Aorta (tissue), 5 donors: ENCODE measurements at regions not wholly inside any gene's neighbourhood (a gene's known extent, or its start where the extent isn't known, plus 50 kb on each side); places are given as distances from the start of the nearest gene placed in this dataset.

Experiments
- ATAC-seq: fragments of 200-7000 bp; cut with Tn5 transposase; one replicate; pipeline ENCODE4 v1.9.1; 2022; ENCODE audit warnings: moderate library complexity; ENCODE audit not compliant: low FRiP score
- DNase-seq, 2 donors: peaks; one replicate each; pipeline ENCODE4 v3.0.0-alpha.2; 2020
- H3K27ac ChIP-seq, 2 donors: one replicate each; pipeline ENCODE4 v1.5.1; 2013; ENCODE audit warnings: low read length in 2 of 2, mild to moderate bottlenecking in 2 of 2, moderate library complexity in 2 of 2, control low read depth in 1 of 2, inconsistent platforms in 1 of 2, low read depth in 1 of 2
- H3K27me3 ChIP-seq, 2 donors: one replicate each; pipeline ENCODE4 v1.6.1; 2013; ENCODE audit warnings: control low read depth in 1 of 2, low read length in 1 of 2, mild to moderate bottlenecking in 1 of 2, moderate library complexity in 1 of 2; ENCODE audit not compliant: insufficient read depth in 2 of 2, control insufficient read depth in 1 of 2
- H3K36me3 ChIP-seq, 2 donors: one replicate each; pipeline ENCODE4 v1.6.1; 2013; ENCODE audit warnings: control low read depth in 1 of 2, low read length in 1 of 2, mild to moderate bottlenecking in 1 of 2; ENCODE audit not compliant: insufficient read depth in 2 of 2, control insufficient read depth in 1 of 2
- H3K4me1 ChIP-seq, 2 donors: one replicate each; pipeline ENCODE4 v1.6.1; 2013; ENCODE audit warnings: low read length in 2 of 2, control low read depth in 1 of 2, mild to moderate bottlenecking in 1 of 2, moderate library complexity in 1 of 2; ENCODE audit not compliant: insufficient read depth in 2 of 2, control insufficient read depth in 1 of 2
- H3K4me3 ChIP-seq, 2 donors: one replicate each; pipeline ENCODE4 v1.5.1; 2013; ENCODE audit warnings: low read length in 2 of 2, control low read depth in 1 of 2, mild to moderate bottlenecking in 1 of 2
- H3K9me3 ChIP-seq: one replicate; pipeline ENCODE4 v1.6.1; 2013; ENCODE audit warnings: mild to moderate bottlenecking, low read length; ENCODE audit not compliant: control insufficient read depth
- WGBS, 2 donors: extraction: QIAGEN DNeasy Blood & Tissue Kit; methylation state at CpG; one replicate each; pipeline ENCODE4 v1.1.7; 2013; 5-methylcytosine and 5-hydroxymethylcytosine counted together
- intact Hi-C, 2 donors: fragments of 100-400 bp; cut with DNase I; formaldehyde crosslinking; loops; one replicate each; pipeline versions ENCODE4 v1.14.2 to v1.15.0; 2022
- donor health status: healthy with polysubstance abuse.
- donor health status: Bipolar disorder and iron deficiency.
- donor health status: DM: no; HTN: no; CAD: no.
- donor health status: DM: no; HTN: no; CAD: no.
- donor health status: DM: yes; HTN: yes; CAD: no.

DNA sequence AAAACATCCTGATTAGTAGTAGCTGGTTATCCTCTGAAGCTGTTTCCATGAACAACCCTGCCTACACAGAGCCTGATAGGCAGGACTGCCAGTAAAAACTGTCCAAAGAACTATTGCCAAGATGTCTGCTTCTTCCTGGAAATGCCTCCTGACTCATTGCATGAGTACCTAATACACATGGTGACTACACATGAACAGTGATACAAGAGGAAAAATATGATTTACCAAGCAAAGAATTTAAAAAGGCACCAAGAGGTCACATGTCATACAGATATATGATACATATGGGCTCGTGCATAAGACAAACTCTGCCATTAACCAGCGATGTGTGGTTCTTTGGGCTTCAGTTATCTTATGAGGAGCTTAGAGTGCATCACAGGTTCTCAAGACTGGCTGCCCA, 552.3 kb downstream of the SLC16A7 start:
- intact Hi-C loops = no loop called here
- ATAC-seq = no peak
- Histone ChIP-seq H3K27ac (no peak overlapping the region), H3K27me3 (no peaks in the 10 kb centered on the region), H3K36me3 (no peaks in the 10 kb centered on the region), H3K4me3 (no peak overlapping the region), H3K4me1 (no peaks in the 10 kb centered on the region), H3K9me3 (no peaks in the 10 kb centered on the region)
- DNase-seq = no peak
- 58 to 63% methylated on average over 2 of the region's 2 CpGs for WGBS, 2 donors

DNA sequence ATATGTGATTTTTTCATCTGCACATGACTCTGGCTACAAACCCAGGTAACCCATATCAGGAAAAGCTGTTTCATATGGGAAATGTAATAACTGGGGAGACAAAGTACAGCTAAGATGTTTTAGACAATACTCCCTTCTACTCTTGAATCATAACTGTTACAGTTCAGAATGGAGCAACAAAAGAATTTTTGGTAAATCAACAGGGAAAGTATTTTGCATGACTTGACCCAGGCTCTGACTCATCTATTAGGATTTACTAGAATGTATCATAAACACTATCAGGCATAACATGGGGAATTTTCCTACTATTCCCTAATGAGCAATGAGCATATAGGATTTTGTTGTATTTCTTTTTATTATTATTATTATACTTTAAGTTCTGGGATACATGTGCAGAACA, 553.0 kb downstream of the SLC16A7 start:
- Histone ChIP-seq H3K4me3 (no peak overlapping the region), H3K27me3 (no peaks in the 10 kb centered on the region), H3K9me3 (no peaks in the 10 kb centered on the region), H3K27ac (no peak overlapping the region), H3K36me3 (no peaks in the 10 kb centered on the region), H3K4me1 (no peaks in the 10 kb centered on the region)
- intact Hi-C loops = no loop called here
- DNase-seq = no peak
- ATAC-seq = no peak

- ATAC-seq (no peak), DNase-seq (no peak)
- Histone ChIP-seq H3K27me3 (no peaks in the 10 kb centered on the region), H3K4me1 (no peaks in the 10 kb centered on the region), H3K36me3 (no peaks in the 10 kb centered on the region), H3K27ac (no peak overlapping the region), H3K4me3 (no peak overlapping the region), H3K9me3 (no peaks in the 10 kb centered on the region)
- intact Hi-C loops = no loop called here
- 90 to 93% methylated on average over 1 of the region's 1 CpG for WGBS, 2 donors
These were observed 556.9 kb downstream of the SLC16A7 start for GRCh38 chr12:60152756-60153155.

DNA sequence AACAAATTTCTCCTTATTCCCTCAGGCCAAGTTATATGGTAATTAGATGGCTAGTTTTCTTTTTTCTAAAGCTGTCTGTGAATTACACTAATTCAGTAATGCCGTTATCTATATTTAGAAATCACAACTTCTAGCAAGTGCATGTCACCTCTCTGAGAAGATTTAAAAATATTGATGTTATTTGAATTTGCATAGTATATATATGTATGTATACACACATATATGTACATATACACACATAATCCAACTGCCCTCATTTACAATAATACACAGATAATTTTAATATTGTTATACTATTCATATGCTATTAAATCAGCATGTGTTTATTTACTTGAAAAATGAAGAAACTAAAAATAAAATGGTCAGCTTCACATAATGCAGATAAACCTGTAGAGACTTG, 563.9 kb downstream of the SLC16A7 start:
- WGBS, 2 donors = 91 to 93% methylated on average over 1 of the region's 1 CpG
- ATAC-seq = no peak
- H3K9me3 ChIP-seq = no peaks in the 10 kb centered on the region
- H3K27ac ChIP-seq = no peak overlapping the region
- no peaks in the 10 kb centered on the region for H3K4me1 ChIP-seq
- H3K4me3 ChIP-seq = no peak overlapping the region
- no peaks in the 10 kb centered on the region for H3K27me3 ChIP-seq
- no peaks in the 10 kb centered on the region for H3K36me3 ChIP-seq
- intact Hi-C loops = no loop called here
- DNase-seq = no peak

DNA sequence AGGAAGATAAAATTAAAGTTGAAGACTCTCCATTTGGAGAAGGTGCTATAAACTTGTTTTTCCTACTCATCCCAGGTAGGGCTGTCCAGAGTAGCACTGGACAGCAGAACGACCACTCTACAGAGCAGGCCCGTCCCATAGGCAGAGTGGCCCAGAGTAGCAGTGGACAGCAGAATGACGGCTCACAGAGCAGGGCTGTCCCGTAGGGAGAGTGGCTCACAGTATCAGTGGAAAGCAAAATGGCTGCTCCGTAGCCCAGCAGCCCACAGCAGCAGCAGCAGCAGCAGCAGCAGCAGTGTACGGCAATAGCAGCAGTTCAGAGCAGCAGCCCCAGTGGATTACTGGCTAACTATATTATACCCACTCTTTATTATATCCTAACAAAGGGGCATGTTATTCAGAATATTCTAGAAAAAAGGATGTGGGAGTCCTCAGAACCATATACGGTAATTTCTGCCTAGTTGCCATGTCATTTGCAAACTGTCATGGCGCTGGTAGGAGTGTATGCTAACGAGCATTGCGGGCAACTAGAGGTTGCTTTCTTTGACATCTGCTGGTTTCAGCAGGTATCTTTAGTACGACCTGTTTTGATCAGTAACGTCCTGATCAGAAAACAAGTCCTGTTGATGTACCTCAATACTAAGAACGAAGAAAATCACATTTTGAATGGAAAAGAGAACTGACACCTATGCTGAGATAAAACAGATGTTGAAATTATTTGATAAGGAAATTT, 567.3 kb downstream of the SLC16A7 start:
- no peaks in the 10 kb centered on the region for H3K9me3 ChIP-seq
- no peaks in the 10 kb centered on the region for H3K27me3 ChIP-seq
- 83 to 90% methylated on average over 13 of the region's 13 CpGs for WGBS, 2 donors
- H3K4me1 ChIP-seq = no peaks in the 10 kb centered on the region
- H3K4me3 ChIP-seq = no peak overlapping the region
- H3K36me3 ChIP-seq = no peaks in the 10 kb centered on the region
- ATAC-seq (no peak), DNase-seq (no peak)
- no peak overlapping the region for H3K27ac ChIP-seq
- intact Hi-C loops = no loop called here

DNA sequence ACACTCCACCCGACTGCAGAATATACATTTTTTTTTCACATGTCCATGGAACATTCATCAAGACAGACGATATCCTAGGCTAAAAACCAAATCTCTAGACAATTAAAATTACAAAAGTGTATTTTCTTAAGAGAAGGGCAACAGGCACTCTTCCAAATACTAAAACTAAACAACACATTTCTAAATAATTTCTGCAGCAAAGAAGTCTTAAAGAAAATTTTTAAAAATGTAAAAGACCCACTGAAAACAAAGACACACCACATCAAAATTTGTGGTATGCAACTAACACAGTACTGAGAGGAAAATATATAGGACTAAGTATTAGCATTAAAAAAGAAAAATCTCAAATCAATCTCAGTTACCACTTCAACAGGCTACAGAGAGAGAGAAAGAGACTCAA, 570.0 kb downstream of the SLC16A7 start:
- Histone ChIP-seq H3K4me3 (no peak overlapping the region), H3K36me3 (no peaks in the 10 kb centered on the region), H3K27me3 (no peaks in the 10 kb centered on the region), H3K27ac (no peak overlapping the region), H3K4me1 (no peaks in the 10 kb centered on the region), H3K9me3 (no peaks in the 10 kb centered on the region)
- ATAC-seq = no peak
- WGBS, 2 donors = 25% methylated on average over 2 of the region's 2 CpGs
- intact Hi-C loops = no loop called here
- no peak for DNase-seq

GRCh38 chr12:60168441-60168840, 572.6 kb downstream of the SLC16A7 start:
- Histone ChIP-seq H3K4me3 (no peak overlapping the region), H3K27me3 (no peaks in the 10 kb centered on the region), H3K9me3 (no peaks in the 10 kb centered on the region), H3K27ac (no peak overlapping the region), H3K4me1 (no peaks in the 10 kb centered on the region), H3K36me3 (no peaks in the 10 kb centered on the region)
- intact Hi-C loops = no loop called here
- ATAC-seq (no peak), DNase-seq (no peak)
- 84 to 85% methylated on average over 5 of the region's 5 CpGs for WGBS, 2 donors

DNA sequence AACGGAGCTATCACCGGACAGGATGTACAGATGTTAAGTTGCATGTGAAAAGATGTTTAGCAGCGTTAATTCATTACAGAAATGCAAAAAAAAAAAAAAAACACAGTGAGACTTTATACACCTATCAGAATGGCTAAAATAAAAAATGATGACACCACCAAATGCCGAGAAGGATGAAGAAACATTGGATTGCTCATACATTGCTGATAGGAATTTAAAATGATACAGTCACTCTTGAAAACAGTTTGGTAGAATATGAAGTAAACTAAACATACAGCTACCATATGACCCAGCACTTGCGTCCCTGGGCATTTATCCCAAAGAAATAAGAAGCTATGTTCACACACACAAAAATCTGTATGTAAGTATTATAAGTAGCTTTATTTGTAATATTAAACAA, 574.1 kb downstream of the SLC16A7 start:
- DNase-seq = no peak
- 85 to 91% methylated on average over 5 of the region's 5 CpGs for WGBS, 2 donors
- Histone ChIP-seq H3K4me3 (no peak overlapping the region), H3K9me3 (no peaks in the 10 kb centered on the region), H3K27me3 (no peaks in the 10 kb centered on the region), H3K36me3 (no peaks in the 10 kb centered on the region), H3K27ac (no peak overlapping the region), H3K4me1 (no peaks in the 10 kb centered on the region)
- no peak for ATAC-seq
- intact Hi-C loops = no loop called here

DNA sequence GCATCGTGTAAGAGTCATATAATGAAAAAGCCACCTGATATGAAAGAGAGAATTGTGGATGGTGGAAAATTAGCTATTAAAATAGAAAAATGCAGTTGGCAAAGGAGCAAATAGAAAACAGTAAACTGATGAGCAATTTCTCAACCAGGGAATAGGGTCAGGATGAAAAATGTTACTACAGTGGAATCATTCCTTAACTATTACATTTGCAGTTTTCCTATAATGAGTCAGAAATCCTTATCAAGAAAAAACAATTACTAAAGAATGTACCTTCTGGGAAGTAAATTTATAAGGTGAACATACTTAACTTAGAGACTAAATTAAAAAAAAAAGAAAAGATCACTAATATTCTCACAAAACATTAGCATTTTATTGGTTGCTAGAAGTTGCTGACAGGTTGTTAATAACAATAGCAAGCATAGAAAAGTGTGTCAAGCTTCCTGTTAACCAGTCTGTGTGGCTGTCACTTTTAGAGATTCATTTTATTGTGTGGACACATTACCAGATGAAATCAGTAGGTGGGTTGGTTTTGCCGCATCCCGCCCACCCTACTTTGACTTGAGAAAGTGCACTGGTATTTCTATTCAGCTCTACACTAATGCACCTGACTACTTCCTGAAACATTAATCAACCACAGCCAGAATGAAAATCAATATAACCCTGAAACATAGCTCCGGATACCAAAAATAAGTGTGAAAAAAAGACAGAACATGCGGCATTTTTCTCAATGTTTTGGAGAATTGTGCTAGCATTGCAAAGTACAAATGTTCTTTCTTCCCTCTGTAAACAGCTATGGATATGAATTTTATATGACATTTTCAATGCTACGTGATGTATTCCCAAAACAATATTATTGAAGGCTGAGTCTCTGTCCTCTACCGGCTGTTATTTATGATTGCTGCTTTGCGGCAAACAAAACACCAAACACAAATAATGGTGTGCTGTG, 576.7 kb downstream of the SLC16A7 start:
- H3K36me3 ChIP-seq = no peaks in the 10 kb centered on the region
- H3K4me1 ChIP-seq = no peaks in the 10 kb centered on the region
- ATAC-seq = no peak
- no peak overlapping the region for H3K27ac ChIP-seq
- no peak overlapping the region for H3K4me3 ChIP-seq
- WGBS, 2 donors = 43 to 62% methylated on average over 8 of the region's 8 CpGs
- no peaks in the 10 kb centered on the region for H3K27me3 ChIP-seq
- no peaks in the 10 kb centered on the region for H3K9me3 ChIP-seq
- intact Hi-C loops = no loop called here
- no peak for DNase-seq
